Breast epithelium (tissue), 4 donors: ENCODE measurements at regions not wholly inside any gene's neighbourhood (a gene's known extent, or its start where the extent isn't known, plus 50 kb on each side); places are given as distances from the start of the nearest gene placed in this dataset.

ENCODE experiments used
- DNase-seq, 2 donors: peaks; one replicate each; pipeline ENCODE4 v3.0.0-alpha.2; 2019; ENCODE audit warnings: low spot score in 2 of 2
- H3K27ac ChIP-seq, 2 donors: fragments of 200-600 bp; sonication (generic) in 1 of 2; one replicate each; pipeline ENCODE4 v1.5.1; 2016 to 2019; ENCODE audit warnings: mild to moderate bottlenecking in 1 of 2
- H3K27me3 ChIP-seq, 2 donors: fragments of 200-600 bp; sonication (generic) in 1 of 2; one replicate each; pipeline versions ENCODE4 v1.5.1 to v1.6.0; 2017 to 2019; ENCODE audit warnings: control low read depth in 1 of 2, mild to moderate bottlenecking in 1 of 2
- H3K36me3 ChIP-seq: fragments of 200-600 bp; one replicate; pipeline ENCODE4 v1.5.1; 2019
- H3K4me1 ChIP-seq, 2 donors: fragments of 200-600 bp; sonication (generic); one replicate each; pipeline ENCODE4 v1.5.1; 2016 to 2019; ENCODE audit warnings: control low read depth in 1 of 2
- H3K4me3 ChIP-seq, 3 donors: fragments of 200-600 bp; sonication (generic); 1 replicate in 2 of 3; 2 replicates in 1 of 3; pipeline ENCODE4 v1.5.1; 2016 to 2019; ENCODE audit warnings: mild to moderate bottlenecking in 3 of 3, moderate library complexity in 2 of 3
- H3K9me3 ChIP-seq, 2 donors: fragments of 200-600 bp; sonication (generic) in 1 of 2; one replicate each; pipeline ENCODE4 v1.5.1; 2016 to 2019; ENCODE audit warnings: control low read depth in 1 of 2
- POLR2A ChIP-seq: fragments of 450-650 bp; IDR thresholded peaks from one replicate; pipeline ENCODE4 v1.6.1; 2016; ENCODE audit warnings: antibody characterized with exemption, mild to moderate bottlenecking, moderate library complexity
- POLR2AphosphoS5 ChIP-seq, 3 donors: sonication (generic); formaldehyde crosslinking; IDR thresholded peaks; one replicate each; pipeline ENCODE4 v1.6.1; 2017; ENCODE audit warnings: antibody characterized with exemption in 3 of 3
- intact Hi-C: fragments of 100-400 bp; cut with DNase I; formaldehyde crosslinking; loops from one replicate; pipeline ENCODE4 v1.15.1; 2023; ENCODE audit warnings: low total_unique reads
- TF ChIP-seq, protein P1 (sequence below), 3 donors: fragments of 450-650 bp; IDR thresholded peaks; one replicate each; pipeline ENCODE4 v1.5.1; 2016 to 2017; ENCODE audit warnings: antibody characterized with exemption in 3 of 3, mild to moderate bottlenecking in 3 of 3, moderate library complexity in 3 of 3

DNA sequence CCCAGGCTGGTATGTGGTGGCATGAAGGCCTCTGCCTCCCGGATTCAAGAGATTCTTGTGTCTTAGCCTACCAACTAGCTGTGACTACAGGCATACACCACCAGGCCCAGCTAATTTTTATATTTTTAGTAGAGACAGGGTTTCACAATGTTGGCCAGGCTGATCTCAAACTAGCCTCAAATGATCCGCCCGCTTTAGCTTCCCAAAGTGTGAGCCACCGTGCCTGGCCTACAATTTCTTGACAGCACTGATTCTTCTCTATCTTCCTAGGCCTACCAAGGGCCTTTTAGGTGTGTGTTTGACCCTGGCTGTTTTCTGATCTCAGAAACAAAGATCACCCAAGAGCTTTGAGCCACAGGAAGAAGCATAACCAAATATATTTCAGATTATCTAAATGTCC is 540.8 kb upstream of the ADAMTS5 start:
- no peak for TF ChIP-seq POLR2A
- no peak for TF ChIP-seq POLR2AphosphoS5 (IDR thresholded peaks at IDR 0.05)
- TF ChIP-seq, protein P1, sequence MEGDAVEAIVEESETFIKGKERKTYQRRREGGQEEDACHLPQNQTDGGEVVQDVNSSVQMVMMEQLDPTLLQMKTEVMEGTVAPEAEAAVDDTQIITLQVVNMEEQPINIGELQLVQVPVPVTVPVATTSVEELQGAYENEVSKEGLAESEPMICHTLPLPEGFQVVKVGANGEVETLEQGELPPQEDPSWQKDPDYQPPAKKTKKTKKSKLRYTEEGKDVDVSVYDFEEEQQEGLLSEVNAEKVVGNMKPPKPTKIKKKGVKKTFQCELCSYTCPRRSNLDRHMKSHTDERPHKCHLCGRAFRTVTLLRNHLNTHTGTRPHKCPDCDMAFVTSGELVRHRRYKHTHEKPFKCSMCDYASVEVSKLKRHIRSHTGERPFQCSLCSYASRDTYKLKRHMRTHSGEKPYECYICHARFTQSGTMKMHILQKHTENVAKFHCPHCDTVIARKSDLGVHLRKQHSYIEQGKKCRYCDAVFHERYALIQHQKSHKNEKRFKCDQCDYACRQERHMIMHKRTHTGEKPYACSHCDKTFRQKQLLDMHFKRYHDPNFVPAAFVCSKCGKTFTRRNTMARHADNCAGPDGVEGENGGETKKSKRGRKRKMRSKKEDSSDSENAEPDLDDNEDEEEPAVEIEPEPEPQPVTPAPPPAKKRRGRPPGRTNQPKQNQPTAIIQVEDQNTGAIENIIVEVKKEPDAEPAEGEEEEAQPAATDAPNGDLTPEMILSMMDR (IDR thresholded peaks at IDR 0.05): no peak
- Histone ChIP-seq H3K27me3 (no peaks in the 10 kb centered on the region), H3K4me3 (no peak overlapping the region), H3K9me3 (no peaks in the 10 kb centered on the region), H3K4me1 (peaks cover 0 to 6% of the 10 kb centered on the region in 2 donors), H3K36me3 (no peaks in the 10 kb centered on the region), H3K27ac (peak overlapping the region; percentile 5 to 54)
- intact Hi-C loops: no loop called here
- no peak for DNase-seq

DNA sequence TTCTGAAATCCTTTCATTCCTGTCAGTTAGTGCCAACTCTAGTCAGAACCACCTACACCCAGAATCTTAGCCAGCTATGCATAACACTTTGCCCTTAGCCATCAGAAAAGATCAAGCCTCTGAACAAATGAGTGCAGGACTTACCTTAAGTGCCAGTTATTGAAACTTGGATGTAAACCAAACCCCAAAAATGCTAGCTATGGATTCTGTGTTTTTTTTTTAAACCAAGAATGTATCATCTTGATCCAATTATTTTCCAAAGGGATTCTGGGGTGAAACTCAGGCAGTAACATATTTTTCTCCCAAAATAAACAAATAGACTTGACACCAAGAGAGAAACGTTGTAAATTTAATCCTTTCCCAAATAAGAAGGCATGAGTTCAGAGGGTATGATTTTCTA is 538.6 kb upstream of the ADAMTS5 start:
- Histone ChIP-seq H3K4me1 (peaks cover 0 to 6% of the 10 kb centered on the region in 2 donors), H3K27ac (peak overlapping the region; percentile 72 to 73), H3K27me3 (no peaks in the 10 kb centered on the region), H3K36me3 (no peaks in the 10 kb centered on the region), H3K4me3 (no peak overlapping the region), H3K9me3 (no peaks in the 10 kb centered on the region)
- DNase-seq: no peak
- TF ChIP-seq POLR2A (no peak), POLR2AphosphoS5 (IDR thresholded peaks at IDR 0.05) (no peak)
- TF ChIP-seq, protein P1 (IDR thresholded peaks at IDR 0.05): no peak
- intact Hi-C loops: no loop called here

DNA sequence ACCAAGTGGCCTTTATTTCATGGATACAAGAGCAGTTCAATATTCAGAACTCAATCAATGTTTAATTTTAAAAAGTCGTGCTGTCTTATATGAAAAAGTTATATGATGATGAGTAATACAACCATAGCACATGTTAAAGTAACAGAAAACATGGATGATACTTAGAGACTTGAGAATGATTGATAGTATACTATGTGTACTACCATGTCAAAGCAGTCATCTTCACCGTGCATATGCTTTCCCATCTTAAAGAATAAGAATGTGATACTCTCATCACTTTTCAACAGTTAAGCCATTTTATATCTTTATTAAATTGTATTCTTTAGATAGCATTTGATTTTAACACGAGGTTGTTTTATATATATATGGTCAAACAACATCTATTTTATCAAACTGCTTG is 535.9 kb upstream of the ADAMTS5 start:
- H3K27me3 ChIP-seq: no peaks in the 10 kb centered on the region
- no peak overlapping the region for H3K4me3 ChIP-seq
- H3K9me3 ChIP-seq: no peaks in the 10 kb centered on the region
- intact Hi-C loops: no loop called here
- no peaks in the 10 kb centered on the region for H3K36me3 ChIP-seq
- TF ChIP-seq, protein P1 (IDR thresholded peaks at IDR 0.05): no peak
- no peak for TF ChIP-seq POLR2AphosphoS5 (IDR thresholded peaks at IDR 0.05)
- TF ChIP-seq POLR2A: no peak
- DNase-seq: no peak
- H3K4me1 ChIP-seq: peaks cover 0 to 6% of the 10 kb centered on the region in 2 donors
- H3K27ac ChIP-seq: no peak overlapping the region

DNA sequence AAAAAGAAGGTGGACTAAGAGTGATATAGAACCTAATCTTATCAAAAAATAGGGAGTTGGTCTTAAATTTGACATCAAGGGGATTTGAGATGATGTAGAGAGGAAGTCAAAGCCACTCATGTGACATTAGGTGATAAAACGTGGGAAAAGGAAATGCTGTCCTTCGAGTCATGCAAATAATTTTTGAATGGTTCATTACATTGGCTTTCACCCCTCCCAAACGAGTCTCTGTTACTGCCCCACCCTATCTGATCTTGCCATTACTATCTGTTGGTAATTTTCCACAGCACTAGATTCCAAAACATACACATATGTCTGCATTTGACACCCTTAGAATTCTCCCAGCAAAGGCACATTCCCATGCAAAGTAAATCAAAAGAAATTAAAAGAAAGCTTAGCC is 531.1 kb upstream of the ADAMTS5 start:
- intact Hi-C loops: loop anchor here (5.0 kb wide), 1 partner anchor 1354 kb away; no protein-coding TSS in a partner anchor
- H3K9me3 ChIP-seq: no peaks in the 10 kb centered on the region
- H3K4me3 ChIP-seq: no peak overlapping the region
- H3K4me1 ChIP-seq: no peaks in the 10 kb centered on the region
- no peak for TF ChIP-seq POLR2A
- TF ChIP-seq POLR2AphosphoS5 (IDR thresholded peaks at IDR 0.05): no peak
- TF ChIP-seq, protein P1 (IDR thresholded peaks at IDR 0.05): no peak
- no peak for DNase-seq
- H3K27me3 ChIP-seq: no peaks in the 10 kb centered on the region
- no peaks in the 10 kb centered on the region for H3K36me3 ChIP-seq
- H3K27ac ChIP-seq: no peak overlapping the region

DNA sequence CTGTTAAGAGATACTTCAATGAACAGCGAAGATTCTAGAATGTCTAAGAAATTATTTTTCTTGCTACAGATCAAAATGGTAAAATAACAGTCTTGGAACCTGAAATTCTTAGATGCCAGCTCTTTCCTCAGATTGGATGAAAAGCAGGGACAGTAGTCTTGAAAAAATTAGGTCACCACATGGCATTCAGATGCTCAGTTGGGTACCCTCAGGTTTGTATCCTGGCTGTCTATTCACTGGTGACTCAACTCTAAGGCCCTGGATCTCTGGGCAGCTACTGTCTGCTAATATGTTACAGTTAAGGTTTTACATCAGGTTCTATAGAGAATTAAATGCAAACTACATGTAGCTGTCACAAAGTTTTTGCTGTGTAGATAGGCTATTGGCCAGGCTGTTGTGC is 528.9 kb upstream of the ADAMTS5 start:
- no peak overlapping the region for H3K4me3 ChIP-seq
- no peak overlapping the region for H3K27ac ChIP-seq
- intact Hi-C loops: loop anchor here (5.0 kb wide), 1 partner anchor 1356 kb away; no protein-coding TSS in a partner anchor
- TF ChIP-seq POLR2AphosphoS5 (IDR thresholded peaks at IDR 0.05): no peak
- no peak for TF ChIP-seq POLR2A
- TF ChIP-seq, protein P1 (IDR thresholded peaks at IDR 0.05): no peak
- no peaks in the 10 kb centered on the region for H3K27me3 ChIP-seq
- DNase-seq: no peak
- H3K9me3 ChIP-seq: no peaks in the 10 kb centered on the region
- no peaks in the 10 kb centered on the region for H3K4me1 ChIP-seq
- no peaks in the 10 kb centered on the region for H3K36me3 ChIP-seq
